GM10266 (cell line): ENCODE measurements at regions not wholly inside any gene's neighbourhood (a gene's known extent, or its start where the extent isn't known, plus 50 kb on each side); places are given as distances from the start of the nearest gene placed in this dataset.

Experiments
- DNase-seq: peaks from one replicate; pipeline ENCODE4 v3.0.0; 2012; ENCODE audit errors: extremely low spot score
- CTCF ChIP-seq: IDR thresholded peaks from 2 replicates; pipeline ENCODE4 v1.5.1; 2012; ENCODE audit warnings: mild to moderate bottlenecking, low read depth; ENCODE audit not compliant: control insufficient read depth, insufficient read depth; ENCODE audit errors: missing control alignments

- no peak for TF ChIP-seq CTCF
- no peak for DNase-seq
Observed at GRCh38 chr11:119865661-119866156, 136.7 kb upstream of the NECTIN1 start.

- no peak for DNase-seq
- TF ChIP-seq CTCF: no peak
Observed at GRCh38 chr11:119864836-119865235, 135.8 kb upstream of the NECTIN1 start.

GRCh38 chr11:119863851-119864601, 135.0 kb upstream of the NECTIN1 start:
- DNase-seq: no peak
- no peak for TF ChIP-seq CTCF

- no peak for DNase-seq
- TF ChIP-seq CTCF: no peak
Observed at GRCh38 chr11:119863236-119863635, 134.2 kb upstream of the NECTIN1 start.

- no peak for TF ChIP-seq CTCF
- DNase-seq: no peak
Observed at GRCh38 chr11:119861160-119861559, 132.2 kb upstream of the NECTIN1 start.

- no peak for TF ChIP-seq CTCF
- no peak for DNase-seq
Observed at GRCh38 chr11:119860561-119861094, 131.6 kb upstream of the NECTIN1 start.

GRCh38 chr11:119859684-119860083, 130.7 kb upstream of the NECTIN1 start:
- DNase-seq: no peak
- TF ChIP-seq CTCF: no peak
